GM21360 (cell line): ENCODE measurements at regions not wholly inside any gene's neighbourhood (a gene's known extent, or its start where the extent isn't known, plus 50 kb on each side); places are given as distances from the start of the nearest gene placed in this dataset.

ENCODE experiments used
- ATAC-seq: cut with Tn5 transposase; IDR thresholded peaks from one replicate; pipeline ENCODE4 v1.9.1; 2021; ENCODE audit warnings: mild to moderate bottlenecking, moderate library complexity; ENCODE audit not compliant: unreplicated experiment

GRCh38 chrX:39318506-39319343 lies 517.5 kb downstream of the MID1IP1 start:
- no peak for ATAC-seq

DNA sequence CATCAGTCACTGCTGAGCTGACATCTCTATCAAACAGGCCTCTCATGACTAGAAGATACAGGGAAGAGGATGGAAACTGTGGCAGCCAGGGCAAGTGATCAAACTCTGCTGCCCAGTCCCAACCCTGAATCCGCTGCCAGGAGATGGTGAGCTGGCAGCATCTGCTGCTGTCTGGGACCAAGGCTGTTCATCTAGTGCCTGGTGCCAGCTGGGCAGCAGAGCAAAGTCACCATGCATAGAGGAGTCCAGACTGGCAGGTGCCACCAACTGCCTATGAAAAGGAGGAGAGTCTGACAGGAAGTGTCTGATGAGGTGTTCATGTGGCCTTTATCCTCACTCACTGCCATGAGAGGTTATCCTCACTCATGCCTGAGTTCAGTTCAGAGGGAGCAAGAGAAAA lies 518.9 kb downstream of the MID1IP1 start:
- ATAC-seq, result no peak

DNA sequence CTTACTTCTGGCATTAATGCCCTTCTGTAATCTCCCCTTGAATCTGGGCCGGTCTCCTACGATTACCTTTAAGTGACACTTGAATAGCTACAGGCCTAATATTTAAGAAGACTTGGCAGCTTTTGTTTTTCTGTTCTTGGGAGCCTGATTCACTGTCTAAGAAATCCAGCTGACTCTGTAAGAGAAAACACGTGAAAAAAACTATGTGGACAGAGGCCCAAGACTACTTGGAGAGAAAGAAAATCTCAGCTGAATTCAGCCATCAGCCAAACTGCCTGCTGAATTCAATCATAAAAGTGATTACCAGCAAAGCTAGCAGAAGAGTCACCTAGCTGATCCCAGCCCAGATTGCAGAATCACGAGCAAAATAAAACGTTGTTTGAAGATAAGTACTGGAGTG lies 521.2 kb downstream of the MID1IP1 start:
- ATAC-seq, result no peak

GRCh38 chrX:39324233-39324930 lies 523.1 kb downstream of the MID1IP1 start:
- ATAC-seq, result no peak

DNA sequence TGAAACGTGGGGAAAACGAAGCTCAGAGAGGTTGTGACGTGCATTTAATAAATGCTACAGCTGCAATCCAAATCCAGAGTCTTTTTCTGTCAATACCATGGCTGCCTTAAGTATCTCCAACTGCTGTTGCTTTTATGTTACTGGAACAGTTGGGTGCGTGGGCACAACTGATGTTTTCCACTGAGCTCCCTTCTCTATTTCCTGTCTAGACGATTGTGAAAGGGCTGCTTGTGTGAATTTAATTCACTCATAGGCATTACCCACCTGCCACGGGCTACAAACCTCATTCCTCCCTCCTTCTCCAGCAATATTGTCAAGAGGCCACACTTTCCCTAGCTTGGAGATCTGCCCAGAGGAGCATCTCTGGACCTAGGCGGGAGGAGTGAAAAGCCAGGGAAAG lies 526.0 kb downstream of the MID1IP1 start:
- no peak for ATAC-seq

DNA sequence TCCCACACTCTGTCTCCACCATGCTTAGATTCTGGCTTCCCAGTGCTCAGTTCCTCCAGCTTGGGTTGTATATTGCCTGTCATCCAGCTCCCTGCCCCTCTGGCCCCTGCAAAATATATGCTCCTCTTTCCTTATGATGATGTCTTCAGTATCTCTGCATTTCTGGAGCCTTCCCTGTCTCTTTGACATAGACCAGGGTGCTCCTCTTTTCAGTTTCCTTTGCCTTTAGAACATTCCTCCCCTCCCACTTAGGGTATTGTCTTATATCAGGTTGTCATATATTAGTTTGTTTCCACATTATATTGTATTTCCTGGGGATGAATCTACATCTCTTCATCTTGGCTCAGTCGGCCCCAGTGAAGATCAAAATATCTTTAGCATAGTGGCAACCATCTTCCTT lies 526.4 kb downstream of the MID1IP1 start:
- ATAC-seq, result no peak

GRCh38 chrX:39328661-39329060 lies 527.4 kb downstream of the MID1IP1 start:
- ATAC-seq, result no peak

DNA sequence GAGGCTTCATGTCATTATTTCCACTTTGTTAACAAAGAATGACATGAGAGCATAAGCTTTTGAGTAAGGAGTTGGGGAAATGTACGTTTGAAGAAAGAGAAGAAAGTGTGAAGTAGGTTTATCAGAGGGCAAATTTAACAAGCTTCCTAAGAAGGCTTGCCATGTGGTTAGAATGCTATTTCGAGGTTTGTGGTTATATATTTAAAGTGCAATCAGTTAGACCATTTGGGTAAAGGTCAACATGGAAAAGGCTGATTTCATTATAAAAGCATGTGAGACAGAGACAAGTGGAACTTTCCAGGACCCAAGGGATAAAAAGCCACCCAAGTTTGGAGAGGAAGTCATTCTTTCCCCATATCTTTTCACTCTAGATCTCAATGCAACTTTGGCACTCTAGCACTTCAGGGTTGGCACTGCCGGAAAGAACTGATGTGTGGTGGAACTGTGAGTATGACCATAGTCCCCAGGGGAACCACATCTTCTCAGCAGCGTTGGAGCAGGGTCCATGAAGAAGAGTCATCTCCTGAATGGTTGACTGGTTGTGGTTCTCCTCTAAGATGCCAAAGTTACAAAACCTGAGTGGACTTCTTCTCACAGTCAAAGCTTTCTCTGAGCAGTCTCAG lies 529.9 kb downstream of the MID1IP1 start:
- peak; percentile 68 for ATAC-seq

DNA sequence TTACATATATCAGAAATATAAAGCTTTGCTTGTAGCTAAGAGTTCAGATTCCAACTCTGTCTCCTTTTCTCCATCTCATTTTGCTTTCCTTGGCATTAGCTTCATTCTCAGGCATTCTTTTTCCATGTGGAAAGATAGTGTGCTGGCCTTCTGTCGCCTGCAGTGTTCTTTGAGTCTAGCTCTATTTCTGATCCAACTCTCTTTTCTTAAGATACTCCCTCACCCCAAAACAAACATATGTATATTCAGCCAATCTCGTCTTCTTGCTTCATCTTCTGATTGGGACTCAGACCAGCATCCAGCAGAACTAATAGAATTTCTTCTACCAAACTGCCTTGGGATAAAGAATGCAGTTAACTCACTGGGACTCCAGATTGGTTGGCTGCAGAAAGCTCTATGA lies 532.2 kb downstream of the MID1IP1 start:
- no peak for ATAC-seq

GRCh38 chrX:39335513-39336235 lies 534.4 kb downstream of the MID1IP1 start:
- ATAC-seq, result no peak

- peak; percentile 63 for ATAC-seq
Measured at GRCh38 chrX:39336671-39337311, 535.5 kb downstream of the MID1IP1 start.

DNA sequence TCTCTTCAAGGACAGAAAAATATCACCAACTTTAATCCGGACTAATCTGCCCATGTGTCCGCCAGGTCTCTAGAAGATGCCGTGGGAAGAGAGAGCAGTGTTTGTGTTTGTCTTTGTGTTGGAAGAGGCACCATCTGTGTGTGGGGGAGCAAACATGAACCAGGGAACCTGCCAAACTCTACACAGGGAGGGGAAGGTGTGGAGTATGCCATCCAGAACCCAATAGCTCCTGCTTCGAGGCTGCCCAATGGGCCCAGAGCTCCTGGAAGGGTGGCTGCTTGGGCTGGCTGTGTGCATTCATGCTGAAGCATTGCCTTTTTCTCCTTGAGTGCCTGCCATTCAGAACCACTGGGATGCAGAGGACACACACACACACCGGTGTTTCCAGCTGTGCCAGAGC lies 536.2 kb downstream of the MID1IP1 start:
- no peak for ATAC-seq

DNA sequence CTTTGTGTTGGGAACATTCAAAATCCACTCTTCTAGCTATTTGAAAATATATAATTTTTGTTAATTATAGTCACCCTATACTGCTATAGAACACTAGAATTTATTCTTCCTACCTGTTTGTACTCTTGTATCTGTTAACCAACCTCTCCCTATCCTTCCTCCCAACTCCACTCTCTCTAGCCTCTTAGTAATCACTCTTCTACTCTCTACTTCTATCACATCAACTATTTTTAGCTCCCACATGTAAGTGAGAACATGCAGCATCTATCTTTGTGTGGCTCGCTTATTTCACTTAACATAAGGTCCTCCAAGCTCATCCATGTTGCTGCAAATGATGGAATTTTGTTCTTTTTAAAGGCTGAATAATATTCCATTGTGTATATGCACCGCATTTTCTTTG lies 537.3 kb downstream of the MID1IP1 start:
- no peak for ATAC-seq

- no peak for ATAC-seq
Measured at GRCh38 chrX:39356119-39356807, 555.0 kb downstream of the MID1IP1 start.

GRCh38 chrX:39360101-39360500 lies 558.8 kb downstream of the MID1IP1 start:
- ATAC-seq, result no peak

- no peak for ATAC-seq
Measured at GRCh38 chrX:39361736-39362135, 560.5 kb downstream of the MID1IP1 start.

DNA sequence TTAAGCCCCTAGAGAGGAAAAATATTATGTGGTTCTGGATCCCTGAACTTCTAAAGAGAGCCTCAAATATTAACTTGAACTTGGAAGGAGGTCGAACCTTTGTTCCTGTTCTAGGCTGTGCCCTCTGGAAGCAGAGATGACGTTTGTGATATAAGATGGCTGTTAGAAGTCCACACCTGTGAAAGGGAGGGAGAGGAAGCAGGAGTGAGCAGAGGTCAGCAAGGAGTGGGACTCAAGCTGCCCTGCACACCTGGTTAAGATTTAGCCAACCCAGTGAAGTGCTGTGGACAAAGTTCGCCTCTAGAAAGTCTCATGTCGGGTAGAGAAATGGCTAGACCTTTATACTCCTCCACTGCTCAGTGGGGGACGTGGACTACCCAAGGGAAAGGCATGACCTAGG lies 566.2 kb downstream of the MID1IP1 start:
- no peak for ATAC-seq

GRCh38 chrX:39372115-39372514 lies 570.9 kb downstream of the MID1IP1 start:
- no peak for ATAC-seq

GRCh38 chrX:39377157-39377556 lies 575.9 kb downstream of the MID1IP1 start:
- ATAC-seq, result no peak

DNA sequence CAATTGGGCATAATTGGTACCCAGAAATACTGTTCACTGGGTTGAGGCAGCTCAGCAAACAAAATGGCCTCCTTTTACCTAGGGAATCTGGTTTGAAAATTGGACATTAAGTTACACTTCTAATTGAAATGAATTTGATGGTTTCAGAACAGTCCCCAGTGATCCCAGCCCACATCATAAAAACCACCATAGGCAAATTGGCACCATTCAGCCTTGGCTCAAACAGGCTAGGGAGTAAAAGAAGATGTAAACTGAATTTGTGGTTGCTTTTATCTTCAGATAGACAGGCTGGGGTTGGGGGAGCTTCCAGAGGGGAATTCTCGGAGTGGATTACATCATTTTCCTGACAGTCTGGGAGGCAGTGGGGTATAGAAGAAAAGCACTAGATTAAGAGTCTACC lies 576.5 kb downstream of the MID1IP1 start:
- no peak for ATAC-seq
